HepG2 (cell line): ENCODE measurements at regions not wholly inside any gene's neighbourhood (a gene's known extent, or its start where the extent isn't known, plus 50 kb on each side); places are given as distances from the start of the nearest gene placed in this dataset.
A peak's percentile ranks its signal among the peaks of the same experiment; 100 is the strongest.

Source experiments
- ATAC-seq: fragments of 200-7000 bp; cut with Tn5 transposase; 3 replicates; pipeline ENCODE4 v1.9.1; 2020; ENCODE audit warnings: mild to moderate bottlenecking, moderate library complexity
- BruUV-seq: library from RNA; stranded (reverse); fragments of 400-500 nt; replicated peaks from 2 replicates; lab custom pipeline; 2021; lab: Mats Ljungman, UMichigan
- CTCF ChIA-PET: fragments of 300-600 bp; formaldehyde crosslinking; extraction: SDS; loops from one replicate; lab custom pipeline; 2021; ENCODE audit warnings: low total read pairs, inconsistent platforms, low intra/inter-chr PET ratio; lab: Yijun Ruan, JAX
- POLR2A ChIA-PET: fragments of 350-600 bp; sonication (Branson Sonifier 250); formaldehyde crosslinking; loops from one replicate; lab custom pipeline; 2020; ENCODE audit warnings: antibody characterized with exemption, inconsistent platforms; lab: Yijun Ruan, JAX
- DNase-seq: peaks from one replicate; pipeline ENCODE4 v3.0.0-alpha.2; 2015; ENCODE audit warnings: low spot score
- FAIRE-seq: peaks from 3 replicates; lab custom pipeline; 2011; peaks lifted over from hg19 to GRCh38; lab: Jason Lieb, UNC
- H2AFZ ChIP-seq: one replicate; pipeline ENCODE4 v1.6.1; 2011; ENCODE audit warnings: low read length, inconsistent platforms
- H3K27ac ChIP-seq: fragments of 300-600 bp; 3 replicates; pipeline ENCODE4 v1.8.0; 2011; ENCODE audit warnings: mixed run types, mild to moderate bottlenecking, mixed read lengths, low read length, inconsistent platforms; ENCODE audit not compliant: insufficient read depth; ENCODE audit errors: extremely low read length
- H3K27me3 ChIP-seq, 2 experiments: fragments of 200-600 bp in 1 of 2; 2 replicates in 1 of 2; 3 replicates in 1 of 2; pipeline versions ENCODE4 v1.6.0 to v1.8.0; 2011; ENCODE audit warnings: low read length in 2 of 2, mild to moderate bottlenecking in 2 of 2, moderate library complexity in 2 of 2, inconsistent platforms in 1 of 2; ENCODE audit not compliant: insufficient read depth in 2 of 2, control insufficient read depth in 1 of 2
- H3K36me3 ChIP-seq, 2 experiments: fragments of 200-600 bp in 1 of 2; replicated peaks in 1 of 2; 2 replicates in 1 of 2; 3 replicates in 1 of 2; pipeline versions ENCODE4 v1.5.1 to v1.8.0; 2011; ENCODE audit warnings: low read length in 2 of 2, inconsistent platforms in 1 of 2; ENCODE audit not compliant: insufficient read depth in 2 of 2, control insufficient read depth in 1 of 2
- H3K4me1 ChIP-seq: 2 replicates; pipeline ENCODE4 v1.5.1; 2012; ENCODE audit warnings: low read length, inconsistent platforms; ENCODE audit not compliant: insufficient read depth
- H3K4me2 ChIP-seq: 2 replicates; pipeline ENCODE4 v1.6.0; 2011; ENCODE audit warnings: low read depth, low read length, inconsistent platforms
- H3K4me3 ChIP-seq, 3 experiments: fragments of 200-600 bp in 1 of 3; sonication (generic), shearing (Covaris generic) in 1 of 3; replicated peaks in 1 of 3; 2 replicates each; pipeline ENCODE4 v1.5.1; 2011 to 2016; ENCODE audit warnings: low read length in 3 of 3, inconsistent platforms in 2 of 3, low read depth in 2 of 3, mild to moderate bottlenecking in 2 of 3, control low read depth in 1 of 3, mixed read lengths in 1 of 3; ENCODE audit not compliant: insufficient read depth in 1 of 3
- H3K79me2 ChIP-seq: one replicate; pipeline ENCODE4 v1.6.1; 2011; ENCODE audit warnings: low read length, inconsistent platforms; ENCODE audit not compliant: insufficient read depth
- H3K9ac ChIP-seq: 2 replicates; pipeline ENCODE4 v1.6.0; 2011; ENCODE audit warnings: mild to moderate bottlenecking, low read depth, low read length, inconsistent platforms; ENCODE audit not compliant: insufficient read depth
- H3K9me3 ChIP-seq: 2 replicates; pipeline ENCODE4 v1.5.1; 2012; ENCODE audit warnings: mild to moderate bottlenecking, low read length
- H4K20me1 ChIP-seq: 2 replicates; pipeline ENCODE4 v1.6.0; 2011; ENCODE audit warnings: inconsistent platforms, mild to moderate bottlenecking, low read length, moderate library complexity; ENCODE audit not compliant: insufficient read depth
- ATF1 ChIP-seq: IDR thresholded peaks from 2 replicates; pipeline ENCODE4 v1.6.1; 2016; ENCODE audit warnings: mild to moderate bottlenecking, control low read depth
- BORCS8-MEF2B ChIP-seq: sonication (generic); formaldehyde crosslinking; IDR thresholded peaks from 2 replicates; pipeline ENCODE4 v1.8.0; 2022; ENCODE audit warnings: mild to moderate bottlenecking, missing genetic modification reagents
- GATAD2A ChIP-seq: IDR thresholded peaks from 2 replicates; pipeline ENCODE4 v1.6.1; 2016
- SIX1 ChIP-seq: sonication (generic); formaldehyde crosslinking; IDR thresholded peaks from 2 replicates; pipeline ENCODE4 v1.4.0; 2020; ENCODE audit warnings: missing genetic modification reagents, borderline replicate concordance
- SIX4 ChIP-seq: sonication (generic); formaldehyde crosslinking; IDR thresholded peaks from 2 replicates; pipeline ENCODE4 v1.4.0; 2020; ENCODE audit warnings: missing genetic modification reagents
- SNRNP70 ChIP-seq: fragments of 200-400 bp; formaldehyde crosslinking; IDR thresholded peaks from 2 replicates; pipeline ENCODE4 v1.6.1; 2017; ENCODE audit warnings: mild to moderate bottlenecking, low read depth, low read length, moderate library complexity
- XRCC5 ChIP-seq: fragments of 200-400 bp; formaldehyde crosslinking; optimal IDR thresholded peaks from 2 replicates; pipeline ENCODE3; 2017; ENCODE audit warnings: mild to moderate bottlenecking, low read length
- ZBTB1 ChIP-seq: sonication (generic); formaldehyde crosslinking; IDR thresholded peaks from 2 replicates; pipeline ENCODE4 v1.4.0; 2020; ENCODE audit warnings: missing genetic modification reagents, borderline replicate concordance
- ZNF225 ChIP-seq: sonication (generic); formaldehyde crosslinking; IDR thresholded peaks from 2 replicates; pipeline ENCODE4 v1.4.0; 2020; ENCODE audit warnings: mild to moderate bottlenecking, missing genetic modification reagents
- ZNF678 ChIP-seq: sonication (generic); formaldehyde crosslinking; IDR thresholded peaks from 2 replicates; pipeline ENCODE4 v1.4.0; 2020; ENCODE audit warnings: mild to moderate bottlenecking, missing genetic modification reagents
- ZNF703 ChIP-seq: sonication (generic); formaldehyde crosslinking; IDR thresholded peaks from 2 replicates; pipeline ENCODE4 v1.5.1; 2020; ENCODE audit warnings: missing genetic modification reagents, mild to moderate bottlenecking, moderate library complexity, borderline replicate concordance
- ZNF782 ChIP-seq: sonication (generic); formaldehyde crosslinking; IDR thresholded peaks from 2 replicates; pipeline ENCODE4 v1.4.0; 2020; ENCODE audit warnings: missing genetic modification reagents, mild to moderate bottlenecking, borderline replicate concordance
- WGBS: methylation state at CpG from one replicate; pipeline ENCODE4 v1.1.6; 2017; ENCODE audit warnings: low lambda C conversion rate; 5-methylcytosine and 5-hydroxymethylcytosine counted together
- in situ Hi-C: cut with HindIII; loops from 2 replicates; pipeline ENCODE4 v1.10.0; 2017; ENCODE audit warnings: low pct_unique_long_range_greater_than_20kb; ENCODE audit not compliant: extremely low pct_ligation_motif_present
- intact Hi-C: fragments of 100-400 bp; cut with micrococcal nuclease; formaldehyde crosslinking; loops from one replicate; pipeline ENCODE4 v1.10.0; 2022; ENCODE audit not compliant: unreplicated experiment
- TF ChIP-seq, protein P1 (sequence below): sonication (generic); formaldehyde crosslinking; IDR thresholded peaks from 2 replicates; pipeline ENCODE4 v1.5.0; 2020; ENCODE audit warnings: mild to moderate bottlenecking, missing genetic modification reagents
- TF ChIP-seq, protein P2 (sequence below): sonication (generic); formaldehyde crosslinking; IDR thresholded peaks from 2 replicates; pipeline ENCODE4 v1.4.0; 2020; ENCODE audit warnings: missing genetic modification reagents

DNA sequence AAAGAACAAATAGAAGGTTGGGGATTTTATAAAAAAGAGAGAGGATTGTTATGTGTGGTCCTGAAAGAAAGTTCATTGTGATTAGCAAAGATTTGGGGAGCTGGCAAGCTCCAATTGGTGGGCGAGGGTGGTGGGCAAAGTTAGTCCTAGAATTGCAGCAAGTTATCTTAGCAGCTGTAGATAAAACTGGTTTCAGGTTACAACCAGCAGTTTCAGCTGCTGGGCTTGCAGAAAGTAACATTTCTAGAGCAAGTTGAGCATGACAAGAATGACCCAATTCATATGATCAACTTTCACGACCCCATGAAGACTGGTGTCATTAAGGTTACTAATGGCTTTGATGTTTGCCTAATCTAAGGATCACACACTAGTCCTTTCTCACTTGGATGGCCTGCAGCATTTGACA is 177.9 kb upstream of the NUDT4 start:
- in situ Hi-C loops (no loop called here), intact Hi-C loops (no loop called here)
- BruUV-seq = no TSS peak
- H3K9ac ChIP-seq = no peak overlapping the region
- FAIRE-seq (no peak), DNase-seq (no peak), ATAC-seq (no peak)
- 0% methylated on average over 2 of the region's 2 CpGs for WGBS
- no peak overlapping the region for H2AFZ ChIP-seq
- ChIA-PET CTCF (no interaction called here), POLR2A (no interaction called here)
- no peaks in the 10 kb centered on the region for H3K36me3 ChIP-seq
- no peaks in the 10 kb centered on the region for H3K9me3 ChIP-seq
- H3K79me2 ChIP-seq = no peaks in the 10 kb centered on the region
- H3K27me3 ChIP-seq = peaks cover 0 to 1% of the 10 kb centered on the region in 2 experiments; a peak in 3 of 5 replicates
- no peaks in the 10 kb centered on the region for H4K20me1 ChIP-seq
- peaks cover 27% of the 10 kb centered on the region for H3K4me1 ChIP-seq
- TF ChIP-seq SIX1 (CRISPR knock-in tag) (peak; percentile 78; the same call in 1 of the 2 replicates), ZBTB1 (CRISPR knock-in tag) (no peak), SIX4 (CRISPR knock-in tag) (peak; percentile 79)
- no peak overlapping the region for H3K4me2 ChIP-seq
- H3K4me3 ChIP-seq = no peak overlapping the region
- H3K27ac ChIP-seq = no peak overlapping the region

DNA sequence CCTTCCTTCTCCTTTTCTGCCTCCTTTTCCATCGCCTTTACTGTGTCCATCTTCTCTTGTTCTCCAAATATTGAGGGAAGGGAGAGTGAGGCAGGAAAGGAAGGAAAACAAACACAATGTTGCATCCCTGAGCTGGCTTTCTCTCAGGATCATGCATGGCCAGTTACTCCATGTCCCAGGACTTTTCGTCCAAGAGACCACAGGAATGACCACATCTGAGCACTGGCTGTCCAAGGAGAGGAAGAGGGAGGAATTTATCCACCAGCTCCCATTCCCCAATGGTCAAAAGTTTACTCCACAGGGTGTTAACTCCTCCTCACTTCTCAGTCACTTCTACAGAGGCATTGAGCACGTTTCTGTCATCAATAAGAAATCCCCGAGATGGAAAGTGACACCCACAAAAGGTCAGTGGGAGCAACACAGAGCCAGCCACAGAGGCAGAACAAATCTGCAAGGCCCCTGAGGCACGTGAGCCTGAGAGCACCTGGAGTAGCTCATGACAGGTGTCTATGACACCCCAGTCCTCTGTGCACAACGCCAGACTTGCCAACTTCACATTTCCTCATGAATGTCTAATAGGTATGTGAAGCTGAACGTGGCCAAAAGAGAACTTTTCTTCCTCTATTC is 177.3 kb upstream of the NUDT4 start:
- FAIRE-seq = no peak
- CTCF ChIA-PET = no interaction called here
- no TSS peak for BruUV-seq

More for the DNA sequence above, 177.3 kb upstream of the NUDT4 start:
- Histone ChIP-seq H3K4me1 (peaks cover 27% of the 10 kb centered on the region), H2AFZ (no peak overlapping the region), H3K4me2 (no peak overlapping the region), H3K27me3 (peaks cover 0 to 1% of the 10 kb centered on the region in 2 experiments; a peak in 3 of 5 replicates), H3K9me3 (no peaks in the 10 kb centered on the region), H3K27ac (no peak overlapping the region), H3K9ac (no peak overlapping the region), H3K4me3 (no peak overlapping the region), H3K36me3 (no peaks in the 10 kb centered on the region), H3K79me2 (no peaks in the 10 kb centered on the region), H4K20me1 (no peaks in the 10 kb centered on the region)
- TF ChIP-seq ZNF782 (no peak), GATAD2A (CRISPR knock-in tag) (no peak), XRCC5 (no peak), ZNF225 (CRISPR knock-in tag) (no peak), ZNF703 (CRISPR knock-in tag) (no peak), ZNF678 (CRISPR knock-in tag) (no peak), ATF1 (CRISPR knock-in tag) (no peak), BORCS8-MEF2B (CRISPR knock-in tag) (no peak), SNRNP70 (no peak)
- TF ChIP-seq, protein P1, sequence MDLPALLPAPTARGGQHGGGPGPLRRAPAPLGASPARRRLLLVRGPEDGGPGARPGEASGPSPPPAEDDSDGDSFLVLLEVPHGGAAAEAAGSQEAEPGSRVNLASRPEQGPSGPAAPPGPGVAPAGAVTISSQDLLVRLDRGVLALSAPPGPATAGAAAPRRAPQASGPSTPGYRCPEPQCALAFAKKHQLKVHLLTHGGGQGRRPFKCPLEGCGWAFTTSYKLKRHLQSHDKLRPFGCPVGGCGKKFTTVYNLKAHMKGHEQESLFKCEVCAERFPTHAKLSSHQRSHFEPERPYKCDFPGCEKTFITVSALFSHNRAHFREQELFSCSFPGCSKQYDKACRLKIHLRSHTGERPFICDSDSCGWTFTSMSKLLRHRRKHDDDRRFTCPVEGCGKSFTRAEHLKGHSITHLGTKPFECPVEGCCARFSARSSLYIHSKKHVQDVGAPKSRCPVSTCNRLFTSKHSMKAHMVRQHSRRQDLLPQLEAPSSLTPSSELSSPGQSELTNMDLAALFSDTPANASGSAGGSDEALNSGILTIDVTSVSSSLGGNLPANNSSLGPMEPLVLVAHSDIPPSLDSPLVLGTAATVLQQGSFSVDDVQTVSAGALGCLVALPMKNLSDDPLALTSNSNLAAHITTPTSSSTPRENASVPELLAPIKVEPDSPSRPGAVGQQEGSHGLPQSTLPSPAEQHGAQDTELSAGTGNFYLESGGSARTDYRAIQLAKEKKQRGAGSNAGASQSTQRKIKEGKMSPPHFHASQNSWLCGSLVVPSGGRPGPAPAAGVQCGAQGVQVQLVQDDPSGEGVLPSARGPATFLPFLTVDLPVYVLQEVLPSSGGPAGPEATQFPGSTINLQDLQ (CRISPR knock-in tag) = no peak
- TF ChIP-seq, protein P2, sequence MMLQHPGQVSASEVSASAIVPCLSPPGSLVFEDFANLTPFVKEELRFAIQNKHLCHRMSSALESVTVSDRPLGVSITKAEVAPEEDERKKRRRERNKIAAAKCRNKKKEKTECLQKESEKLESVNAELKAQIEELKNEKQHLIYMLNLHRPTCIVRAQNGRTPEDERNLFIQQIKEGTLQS (CRISPR knock-in tag) = no peak
- in situ Hi-C loops (no loop called here), intact Hi-C loops (no loop called here)
- no peak for DNase-seq
- POLR2A ChIA-PET = no interaction called here
- 14% methylated on average over 7 of the region's 7 CpGs for WGBS
- no peak for ATAC-seq
